ENCODE measurements at regions not wholly inside any gene's neighbourhood (a gene's known extent, or its start where the extent isn't known, plus 50 kb on each side); places are given as distances from the start of the nearest gene placed in this dataset.

DNA sequence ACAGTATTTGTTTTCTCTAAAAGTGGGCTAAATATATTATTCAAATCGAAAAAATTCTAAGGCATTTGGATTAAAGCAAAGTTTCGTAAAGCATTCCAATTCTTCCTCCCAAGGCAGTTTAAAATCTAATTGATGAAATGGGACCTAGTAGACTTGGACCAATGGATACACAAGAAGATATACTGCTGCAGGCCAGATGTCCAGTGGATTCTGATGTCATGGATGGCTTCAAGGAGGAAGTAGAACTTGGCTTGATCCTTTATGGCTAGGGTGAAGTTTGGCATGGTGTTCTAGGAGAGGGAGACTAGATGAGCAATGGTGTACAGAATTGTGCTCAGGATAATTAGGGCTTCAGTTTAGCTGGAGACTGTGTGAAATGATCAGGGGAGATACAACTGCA lies 559.5 kb upstream of the MMS22L start:
- TF ChIP-seq, protein P1, sequence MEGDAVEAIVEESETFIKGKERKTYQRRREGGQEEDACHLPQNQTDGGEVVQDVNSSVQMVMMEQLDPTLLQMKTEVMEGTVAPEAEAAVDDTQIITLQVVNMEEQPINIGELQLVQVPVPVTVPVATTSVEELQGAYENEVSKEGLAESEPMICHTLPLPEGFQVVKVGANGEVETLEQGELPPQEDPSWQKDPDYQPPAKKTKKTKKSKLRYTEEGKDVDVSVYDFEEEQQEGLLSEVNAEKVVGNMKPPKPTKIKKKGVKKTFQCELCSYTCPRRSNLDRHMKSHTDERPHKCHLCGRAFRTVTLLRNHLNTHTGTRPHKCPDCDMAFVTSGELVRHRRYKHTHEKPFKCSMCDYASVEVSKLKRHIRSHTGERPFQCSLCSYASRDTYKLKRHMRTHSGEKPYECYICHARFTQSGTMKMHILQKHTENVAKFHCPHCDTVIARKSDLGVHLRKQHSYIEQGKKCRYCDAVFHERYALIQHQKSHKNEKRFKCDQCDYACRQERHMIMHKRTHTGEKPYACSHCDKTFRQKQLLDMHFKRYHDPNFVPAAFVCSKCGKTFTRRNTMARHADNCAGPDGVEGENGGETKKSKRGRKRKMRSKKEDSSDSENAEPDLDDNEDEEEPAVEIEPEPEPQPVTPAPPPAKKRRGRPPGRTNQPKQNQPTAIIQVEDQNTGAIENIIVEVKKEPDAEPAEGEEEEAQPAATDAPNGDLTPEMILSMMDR (IDR thresholded peaks at IDR 0.05), result no peak
- WGBS, result 81% methylated on average over 2 of the region's 2 CpGs
- Histone ChIP-seq H3K27ac (no peak overlapping the region), H3K36me3 (no peaks in the 10 kb centered on the region), H3K4me1 (no peaks in the 10 kb centered on the region), H3K27me3 (no peaks in the 10 kb centered on the region), H3K9me3 (no peaks in the 10 kb centered on the region), H3K4me3 (no peak overlapping the region)
- no peak for DNase-seq (ENCODE audit: low spot score in 2 of 2)

DNA sequence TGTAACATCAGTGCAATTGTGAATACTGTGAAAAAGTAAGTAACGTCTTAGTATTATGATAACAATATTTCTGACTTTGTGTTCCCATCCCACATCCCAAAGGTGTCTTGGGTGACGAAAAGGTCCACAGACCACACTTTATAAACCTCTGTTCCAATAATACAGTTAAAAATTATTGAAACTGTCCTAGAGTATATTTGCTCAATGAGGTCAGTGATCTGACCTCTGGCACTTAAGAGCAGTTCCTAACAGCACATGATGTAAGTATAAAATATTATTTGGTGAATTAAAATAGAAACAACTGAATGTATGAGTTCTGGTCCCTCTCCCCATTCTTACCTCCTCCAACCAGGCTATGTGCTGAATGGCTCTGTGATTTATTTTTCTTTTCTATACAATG lies 566.4 kb upstream of the MMS22L start:
- 88% methylated on average over 2 of the region's 2 CpGs for WGBS
- no peaks in the 10 kb centered on the region for H3K27me3 ChIP-seq
- no peaks in the 10 kb centered on the region for H3K4me1 ChIP-seq
- H3K36me3 ChIP-seq, result no peaks in the 10 kb centered on the region
- no peak overlapping the region for H3K4me3 ChIP-seq
- no peak for DNase-seq (ENCODE audit: low spot score in 2 of 2)
- no peak overlapping the region for H3K27ac ChIP-seq
- no peak for TF ChIP-seq POLR2A (IDR thresholded peaks at IDR 0.05)
- TF ChIP-seq POLR2AphosphoS5 (IDR thresholded peaks at IDR 0.05), result no peak
- TF ChIP-seq, protein P1 (IDR thresholded peaks at IDR 0.05), result no peak
- no peak for TF ChIP-seq EP300 (IDR thresholded peaks at IDR 0.05)
- no peaks in the 10 kb centered on the region for H3K9me3 ChIP-seq

DNA sequence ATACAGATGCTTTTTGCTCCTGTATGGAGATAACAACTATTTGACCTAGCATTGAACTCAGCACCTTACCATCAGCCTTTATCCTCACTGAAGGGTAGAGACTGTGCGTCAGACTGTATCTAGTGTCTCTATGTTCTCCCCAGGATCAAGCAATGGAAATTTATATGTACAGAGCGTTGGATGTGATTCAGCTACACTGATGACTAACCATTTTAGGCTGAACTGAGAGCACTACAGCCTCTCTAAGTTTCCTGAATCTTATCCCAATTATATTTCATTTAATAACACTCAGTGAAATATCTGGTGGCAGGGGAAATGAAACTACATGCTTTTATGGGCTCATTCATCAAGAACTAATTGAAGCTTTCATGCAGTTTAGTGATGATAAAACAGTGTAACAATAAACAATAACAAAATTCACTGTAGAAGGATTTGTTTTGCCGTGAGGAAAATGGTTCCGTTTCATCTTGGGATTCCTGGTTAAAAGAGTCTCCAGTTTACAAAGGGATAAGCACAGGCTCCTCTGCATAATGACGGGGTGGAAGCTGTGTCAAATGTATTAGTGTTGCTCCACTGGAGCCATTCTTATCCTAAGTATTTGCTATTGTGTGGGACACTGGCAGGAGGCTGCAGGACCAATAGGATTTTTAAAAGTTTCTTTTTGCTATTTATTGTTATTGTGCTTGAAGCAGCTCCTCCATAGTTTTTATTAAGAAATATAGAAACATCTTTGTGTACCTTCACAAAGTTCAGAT lies 567.6 kb upstream of the MMS22L start:
- 40% methylated on average over 5 of the region's 5 CpGs for WGBS
- TF ChIP-seq, protein P1 (IDR thresholded peaks at IDR 0.05), result no peak
- Histone ChIP-seq H3K27ac (no peak overlapping the region), H3K9me3 (no peaks in the 10 kb centered on the region), H3K27me3 (no peaks in the 10 kb centered on the region), H3K4me1 (no peaks in the 10 kb centered on the region), H3K4me3 (no peak overlapping the region), H3K36me3 (no peaks in the 10 kb centered on the region)
- DNase-seq (ENCODE audit: low spot score in 2 of 2), result no peak

DNA sequence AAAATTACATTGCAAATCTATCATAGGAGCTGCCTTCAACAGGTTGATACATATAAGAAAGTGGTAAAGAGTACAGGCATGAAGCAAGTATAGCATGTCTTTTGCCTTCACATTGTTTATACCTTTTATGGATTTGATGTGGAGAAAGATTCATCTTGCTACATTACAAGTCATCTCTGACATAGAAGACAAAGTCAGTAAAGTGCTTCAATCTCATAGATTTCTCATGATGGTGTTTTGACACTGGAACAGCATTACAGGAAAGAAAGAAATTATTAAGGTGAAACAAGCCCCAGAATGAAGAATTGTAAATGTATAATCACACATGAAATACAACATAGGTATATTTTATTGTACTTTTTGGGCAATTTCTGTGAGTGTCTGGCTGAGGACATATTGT lies 580.7 kb upstream of the MMS22L start:
- Histone ChIP-seq H3K9me3 (no peaks in the 10 kb centered on the region), H3K36me3 (no peaks in the 10 kb centered on the region), H3K4me1 (no peaks in the 10 kb centered on the region), H3K27ac (no peak overlapping the region), H3K4me3 (no peak overlapping the region), H3K27me3 (no peaks in the 10 kb centered on the region)
- TF ChIP-seq, protein P1 (IDR thresholded peaks at IDR 0.05), result no peak
- TF ChIP-seq EP300 (IDR thresholded peaks at IDR 0.05) (no peak), POLR2A (IDR thresholded peaks at IDR 0.05) (no peak), POLR2AphosphoS5 (IDR thresholded peaks at IDR 0.05) (no peak)
- no peak for DNase-seq (ENCODE audit: low spot score in 2 of 2)

DNA sequence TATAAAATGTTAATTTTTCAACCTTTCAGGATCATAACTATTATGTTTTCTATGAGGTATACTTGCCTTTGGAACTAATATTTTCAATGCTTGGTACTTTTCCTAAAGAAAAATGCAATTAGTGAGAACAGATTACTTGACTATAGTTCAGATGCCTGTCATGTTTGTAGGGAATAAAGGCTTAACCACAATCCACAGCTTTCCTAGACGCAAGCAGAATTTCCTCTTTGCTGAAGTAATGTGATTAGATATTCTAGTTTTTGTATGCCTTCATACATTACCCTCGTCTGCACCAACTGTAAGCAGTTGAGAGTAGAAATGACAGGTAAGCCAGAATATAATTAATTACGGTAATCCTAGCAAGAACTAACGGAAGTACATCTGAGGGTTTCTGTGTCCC lies 581.4 kb upstream of the MMS22L start:
- 83% methylated on average over 4 of the region's 4 CpGs for WGBS

More for the DNA sequence above, 581.4 kb upstream of the MMS22L start:
- Histone ChIP-seq H3K27me3 (no peaks in the 10 kb centered on the region), H3K9me3 (no peaks in the 10 kb centered on the region), H3K27ac (no peak overlapping the region), H3K36me3 (no peaks in the 10 kb centered on the region), H3K4me3 (no peak overlapping the region), H3K4me1 (no peaks in the 10 kb centered on the region)
- no peak for DNase-seq (ENCODE audit: low spot score in 2 of 2)
- TF ChIP-seq POLR2A (IDR thresholded peaks at IDR 0.05) (no peak), POLR2AphosphoS5 (IDR thresholded peaks at IDR 0.05) (no peak), EP300 (IDR thresholded peaks at IDR 0.05) (no peak)
- TF ChIP-seq, protein P1 (IDR thresholded peaks at IDR 0.05), result no peak
